Left forelimb (tissue), 1 donor: ENCODE measurements at regions not wholly inside any gene's neighbourhood (a gene's known extent, or its start where the extent isn't known, plus 50 kb on each side); places are given as distances from the start of the nearest gene placed in this dataset.

Experiments
- DNase-seq: peaks from one replicate; pipeline ENCODE4 v3.0.0-alpha.2; 2018; ENCODE audit warnings: low spot score

- DNase-seq = no peak
Observed at GRCh38 chr17:69851736-69852135, 223.3 kb upstream of the KCNJ16 start.

GRCh38 chr17:69853541-69854224, 221.3 kb upstream of the KCNJ16 start:
- DNase-seq = no peak

DNA sequence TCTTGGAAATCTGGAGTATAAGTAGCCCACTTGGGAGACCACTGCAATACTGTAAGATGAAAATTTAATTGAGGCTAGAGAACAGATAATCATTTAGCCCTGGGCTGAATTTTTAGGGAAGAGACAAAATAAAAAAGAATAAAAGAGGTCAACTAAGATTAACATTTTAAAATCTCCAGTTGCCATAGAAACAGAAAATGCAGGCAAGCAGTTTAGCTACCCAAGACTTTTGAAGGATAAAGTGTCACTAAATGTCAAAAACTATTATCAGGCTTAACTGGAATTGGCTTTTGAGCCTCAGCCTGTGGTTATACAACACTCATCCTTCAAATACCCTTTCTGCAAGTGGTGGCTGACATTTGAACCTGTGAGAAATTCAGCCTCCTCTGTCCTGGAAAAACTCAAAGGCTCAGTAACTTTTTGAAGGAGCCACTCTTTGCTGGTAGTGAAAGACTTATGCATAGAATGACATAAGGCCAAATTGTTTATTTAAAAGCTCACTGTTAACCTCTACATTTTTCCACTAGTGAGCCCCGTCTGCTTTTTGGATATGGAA, 220.7 kb upstream of the KCNJ16 start:
- DNase-seq = no peak

GRCh38 chr17:69856946-69857345, 218.1 kb upstream of the KCNJ16 start:
- no peak for DNase-seq

GRCh38 chr17:69857412-69857835, 217.6 kb upstream of the KCNJ16 start:
- no peak for DNase-seq

- no peak for DNase-seq
Observed at GRCh38 chr17:69858460-69858859, 216.6 kb upstream of the KCNJ16 start.

DNA sequence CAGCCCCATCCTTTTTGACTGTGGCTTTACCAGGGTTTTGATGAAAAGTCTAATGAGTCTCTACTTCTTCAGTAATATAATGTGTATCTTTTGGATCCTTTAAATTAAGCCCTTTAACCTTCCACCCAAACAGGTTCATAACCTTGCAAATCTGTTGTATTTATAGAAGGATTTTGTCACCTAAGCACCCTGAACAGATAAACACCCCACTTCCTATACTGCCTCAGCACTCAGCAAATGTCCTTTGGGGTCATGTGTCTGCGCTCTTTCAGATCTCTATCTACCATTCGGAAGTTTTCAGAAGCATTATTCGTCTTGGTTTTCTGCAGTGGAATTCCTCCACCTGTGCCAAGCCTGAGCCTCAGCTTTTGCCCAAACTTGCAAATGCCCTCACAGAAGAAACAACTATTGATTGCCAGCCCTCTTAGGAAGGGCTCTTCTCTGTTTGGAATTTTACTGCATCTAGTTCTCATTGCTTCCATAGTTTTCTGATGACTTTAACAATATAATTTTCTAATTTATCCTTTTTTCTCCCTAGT, 214.8 kb upstream of the KCNJ16 start:
- no peak for DNase-seq

GRCh38 chr17:69864462-69864861, 210.6 kb upstream of the KCNJ16 start:
- no peak for DNase-seq

DNA sequence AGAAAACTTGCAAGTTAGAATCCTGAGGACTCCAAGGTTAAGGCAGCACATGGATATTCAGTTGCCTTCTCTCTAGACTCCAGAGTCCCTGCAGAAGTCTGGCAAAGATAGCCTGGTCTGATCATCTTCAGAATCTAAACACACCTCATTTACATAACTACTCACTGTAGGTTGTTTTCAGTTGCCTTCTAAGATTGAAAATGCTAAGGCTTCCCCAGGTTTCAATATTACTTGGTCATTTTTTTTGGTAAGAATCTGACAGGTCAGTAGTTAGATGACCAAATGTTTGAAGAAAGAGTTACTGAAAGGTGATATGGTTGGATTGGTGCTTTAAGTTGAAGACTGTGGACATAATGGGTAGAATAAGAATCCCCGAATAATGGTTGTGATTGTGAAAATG, 205.4 kb upstream of the KCNJ16 start:
- no peak for DNase-seq

- DNase-seq = no peak
Observed at GRCh38 chr17:69870091-69870530, 204.9 kb upstream of the KCNJ16 start.

DNA sequence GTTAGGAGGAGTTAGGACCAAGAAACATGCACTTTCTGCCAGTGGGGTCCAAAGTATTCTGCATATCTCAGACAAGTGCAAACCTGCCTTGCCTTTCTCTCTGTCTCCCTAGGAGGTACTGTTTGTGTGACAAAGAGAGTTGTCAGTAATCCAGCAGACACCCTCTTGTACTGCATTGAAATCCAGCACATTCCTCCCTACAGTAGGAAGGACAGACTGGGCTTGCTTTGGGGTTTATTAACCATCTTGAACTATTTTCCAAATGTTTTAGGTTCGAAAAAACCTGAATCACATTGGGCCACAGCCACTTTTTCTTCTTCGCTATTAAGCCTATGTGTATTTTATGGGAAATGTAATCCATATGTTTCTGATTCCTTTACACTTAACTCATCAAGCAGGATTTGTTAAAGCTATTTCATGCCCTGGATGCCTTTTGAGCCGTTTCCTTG, 204.2 kb upstream of the KCNJ16 start:
- no peak for DNase-seq

- no peak for DNase-seq
Observed at GRCh38 chr17:69871318-69871717, 203.7 kb upstream of the KCNJ16 start.

DNA sequence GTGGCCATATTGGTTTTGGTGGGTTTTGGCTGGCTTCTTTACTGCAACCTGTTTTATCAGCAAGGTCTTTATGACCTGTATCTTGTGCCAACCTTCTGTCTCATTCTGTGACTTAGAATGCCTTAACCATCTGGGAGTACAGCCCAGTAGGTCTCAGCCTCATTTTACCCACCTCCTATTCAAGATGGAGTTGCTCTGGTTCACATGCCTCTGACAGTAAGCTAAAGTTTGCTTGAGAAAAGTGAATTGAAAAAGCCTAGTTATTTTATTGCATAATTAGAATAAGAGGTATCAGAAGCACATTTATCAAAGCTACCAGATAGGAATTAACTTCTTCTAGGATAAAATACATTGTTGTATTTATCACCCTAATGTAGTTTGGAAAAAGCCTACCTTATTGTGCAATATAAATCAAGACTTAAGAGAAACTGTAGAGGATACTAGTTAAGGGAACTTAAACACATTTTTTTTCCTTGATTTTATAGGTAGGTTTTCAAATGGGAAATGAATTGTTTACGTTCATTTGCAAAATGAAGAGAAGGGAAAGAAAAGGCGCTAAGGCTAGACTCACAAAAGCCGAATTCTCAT, 202.3 kb upstream of the KCNJ16 start:
- no peak for DNase-seq

GRCh38 chr17:69874175-69874670, 200.8 kb upstream of the KCNJ16 start:
- DNase-seq = no peak

GRCh38 chr17:69876757-69877156, 198.3 kb upstream of the KCNJ16 start:
- DNase-seq = no peak

- DNase-seq = no peak
Observed at GRCh38 chr17:69878661-69879060, 196.4 kb upstream of the KCNJ16 start.

GRCh38 chr17:69879576-69879975, 195.4 kb upstream of the KCNJ16 start:
- DNase-seq = no peak

- no peak for DNase-seq
Observed at GRCh38 chr17:69880591-69881112, 194.4 kb upstream of the KCNJ16 start.

- DNase-seq = no peak
Observed at GRCh38 chr17:69882281-69882680, 192.7 kb upstream of the KCNJ16 start.

- no peak for DNase-seq
Observed at GRCh38 chr17:69883120-69883519, 191.9 kb upstream of the KCNJ16 start.

DNA sequence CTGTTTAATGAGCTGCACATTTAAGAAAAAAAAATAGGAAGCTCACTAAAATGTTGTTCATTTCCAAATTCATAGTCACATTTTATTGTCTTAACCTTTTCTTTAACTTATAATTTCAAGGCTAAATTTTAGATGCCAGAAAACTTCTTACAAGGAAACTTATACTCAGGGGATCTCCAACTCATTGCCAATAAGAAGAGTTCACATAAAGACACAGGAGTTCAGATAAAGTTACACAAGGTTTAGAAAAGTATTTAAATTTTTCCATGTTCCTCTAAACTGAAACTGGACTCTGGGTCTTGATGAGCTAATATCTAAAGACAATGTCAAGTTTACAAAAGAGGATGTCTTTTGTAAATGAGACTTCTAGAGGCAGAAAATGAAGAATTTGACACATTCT, 190.7 kb upstream of the KCNJ16 start:
- DNase-seq = no peak

DNA sequence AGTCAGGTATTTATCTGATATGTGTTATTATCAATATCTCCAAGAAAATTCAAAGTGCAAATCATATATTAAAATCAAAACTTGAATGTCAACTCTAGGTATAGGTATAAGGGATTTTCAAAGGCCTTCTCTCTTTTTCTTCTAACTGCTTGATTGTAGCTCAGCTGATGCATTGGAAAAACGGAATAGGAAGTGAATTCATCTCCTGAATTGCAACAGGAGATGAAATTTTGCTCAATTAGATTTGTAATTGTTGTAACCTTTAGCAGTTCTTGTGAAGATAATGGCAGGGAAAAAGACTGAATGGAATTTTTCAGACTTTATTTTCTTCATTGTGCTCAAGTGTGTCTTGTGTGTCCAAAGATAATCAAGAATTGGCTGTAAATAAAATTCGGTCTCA, 190.2 kb upstream of the KCNJ16 start:
- no peak for DNase-seq

- DNase-seq = no peak
Observed at GRCh38 chr17:69898601-69899000, 176.4 kb upstream of the KCNJ16 start.
